Activated CD8-positive, alpha-beta memory T cell treated with anti-CD3 and anti-CD28 coated beads for 24 hours (primary cell): ENCODE measurements at regions not wholly inside any gene's neighbourhood (a gene's known extent, or its start where the extent isn't known, plus 50 kb on each side); places are given as distances from the start of the nearest gene placed in this dataset.

Source experiments
- DNase-seq: peaks from one replicate; pipeline ENCODE4 v3.0.0-alpha.2; 2020

DNA sequence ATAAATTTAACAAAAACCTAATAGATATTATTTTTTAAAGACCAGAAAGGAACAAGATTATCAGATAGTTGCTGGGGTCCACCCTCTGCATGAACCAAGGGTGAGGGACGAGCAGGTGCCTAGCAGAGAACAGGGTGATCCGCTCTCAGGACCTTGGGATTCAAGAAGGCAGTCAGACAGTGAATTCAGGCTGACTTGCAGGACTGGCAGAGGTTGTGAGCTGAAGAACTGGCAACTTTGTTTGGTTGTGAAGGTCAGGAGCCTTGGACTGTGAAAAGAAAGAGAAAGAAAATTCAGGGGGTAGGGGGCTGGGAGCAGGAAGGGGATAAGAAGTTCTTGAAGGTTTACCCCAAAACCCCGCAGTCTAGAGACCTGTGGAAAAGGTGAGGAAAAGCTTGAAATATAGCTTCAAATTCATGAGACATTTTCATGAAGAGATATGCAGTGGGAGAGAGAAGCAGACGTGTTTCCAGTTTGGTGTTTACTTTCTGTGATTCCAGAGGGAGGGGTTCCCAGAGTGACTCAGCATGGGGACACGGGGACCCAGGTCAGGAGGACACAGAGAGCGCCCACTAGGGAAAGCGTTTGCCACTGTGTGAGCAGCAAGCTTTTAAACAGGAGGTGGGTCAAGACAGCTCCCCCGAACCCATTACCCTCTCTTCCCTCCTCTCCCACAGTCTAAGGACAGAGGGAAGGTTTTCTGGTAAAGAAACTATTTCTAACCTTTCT is 217.2 kb upstream of the UMPS start:
- DNase-seq = no peak

DNA sequence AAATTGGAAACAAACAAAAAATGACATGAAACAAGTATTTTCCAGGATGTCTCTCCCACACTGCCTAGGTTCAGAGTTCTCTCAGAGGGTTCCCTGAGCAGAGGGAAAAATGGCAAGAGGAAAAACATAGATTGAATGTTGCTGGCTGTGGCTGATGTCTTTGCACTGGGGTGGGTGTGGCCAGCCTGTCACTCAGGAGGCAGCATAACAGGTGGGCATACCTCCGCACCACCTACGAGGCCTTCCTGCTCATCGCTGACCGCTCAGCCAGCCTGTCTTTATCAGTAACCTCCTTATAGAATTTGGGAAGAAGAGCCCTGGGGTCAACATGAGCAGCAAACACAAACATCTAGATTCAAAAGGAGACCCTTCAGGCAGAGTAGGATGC is 216.6 kb upstream of the UMPS start:
- no peak for DNase-seq

DNA sequence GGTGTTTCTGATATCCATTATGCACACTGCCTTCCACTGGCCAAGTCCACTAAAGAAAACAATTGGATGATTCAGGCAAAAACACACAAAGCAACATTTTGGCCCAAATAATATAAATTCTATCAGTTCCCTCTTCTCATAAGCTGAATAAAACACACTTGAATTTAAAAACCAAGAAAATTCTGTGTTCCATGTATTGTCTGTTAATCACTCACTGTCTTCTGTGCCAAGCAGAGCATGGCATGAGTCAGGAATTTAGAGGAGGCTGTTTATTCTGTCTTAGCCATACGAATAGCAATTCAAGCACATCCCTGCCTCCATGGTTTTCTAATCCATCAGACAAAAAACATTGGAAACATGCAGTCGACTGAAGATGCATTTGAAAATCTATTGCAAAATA is 215.6 kb upstream of the UMPS start:
- DNase-seq = no peak

DNA sequence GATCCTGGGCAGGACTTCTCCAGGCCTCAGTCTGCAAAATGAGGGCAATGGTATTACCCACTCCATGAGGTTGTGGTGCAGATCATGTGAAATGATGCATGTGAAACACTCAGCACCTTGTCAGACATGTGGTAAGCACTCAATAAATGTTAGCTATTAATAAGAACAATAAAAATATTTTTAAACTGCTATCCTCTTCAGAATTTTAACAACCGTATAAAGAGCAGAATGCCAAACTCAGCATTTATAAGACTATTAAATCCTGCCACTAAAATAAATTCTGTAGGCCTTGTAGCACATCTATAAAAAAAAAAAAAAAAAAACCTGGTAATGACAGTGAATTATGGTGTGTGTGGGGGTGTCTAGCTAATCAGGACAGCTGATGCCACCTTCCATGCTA is 213.9 kb upstream of the UMPS start:
- no peak for DNase-seq

GRCh38 chr3:124517306-124517705 is 212.9 kb upstream of the UMPS start:
- DNase-seq = no peak

GRCh38 chr3:124518350-124518749 is 211.9 kb upstream of the UMPS start:
- DNase-seq = no peak

GRCh38 chr3:124519591-124520194 is 210.6 kb upstream of the UMPS start:
- no peak for DNase-seq

DNA sequence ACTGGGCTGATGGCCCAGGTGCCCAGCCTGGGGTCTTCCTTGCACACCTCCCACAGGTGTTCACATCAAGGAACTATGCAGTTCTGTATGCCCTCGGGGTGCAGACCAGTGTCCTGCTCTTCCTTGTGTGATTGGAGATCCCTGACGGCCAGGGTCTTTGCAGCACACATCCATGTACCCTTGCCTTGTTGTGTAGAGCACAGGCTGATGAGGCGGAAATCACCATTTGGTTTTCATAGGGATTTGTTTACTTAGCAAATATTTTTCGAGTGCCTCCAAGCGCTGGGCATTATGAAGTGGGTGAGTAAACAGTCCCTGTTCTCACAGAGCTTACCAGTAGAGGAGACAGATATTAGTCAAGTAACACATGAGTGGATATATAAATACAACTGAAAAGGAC is 209.3 kb upstream of the UMPS start:
- no peak for DNase-seq

- DNase-seq = no peak
Observed at GRCh38 chr3:124522082-124522625, 208.1 kb upstream of the UMPS start.

- no peak for DNase-seq
Observed at GRCh38 chr3:124526601-124527000, 203.7 kb upstream of the UMPS start.

GRCh38 chr3:124529826-124530571 is 200.3 kb upstream of the UMPS start:
- DNase-seq = no peak

DNA sequence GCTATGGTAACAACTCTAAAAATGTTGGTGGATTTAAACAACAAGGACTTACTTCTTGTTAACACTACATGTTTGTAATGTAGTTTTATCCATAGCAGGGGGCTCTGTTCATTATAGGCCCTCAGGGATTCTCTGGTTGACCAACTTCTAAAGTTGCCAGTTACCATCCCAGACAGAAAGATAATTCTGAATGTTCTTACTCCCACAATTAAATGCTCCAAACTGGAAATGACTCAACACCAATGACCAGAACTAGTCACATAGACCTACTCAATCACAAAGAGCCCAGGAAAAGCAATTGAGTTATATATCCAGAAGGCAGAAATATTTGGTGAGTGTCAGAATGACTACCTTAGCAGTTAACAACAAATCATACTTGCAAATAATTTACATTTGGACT is 199.3 kb upstream of the UMPS start:
- DNase-seq = no peak

DNA sequence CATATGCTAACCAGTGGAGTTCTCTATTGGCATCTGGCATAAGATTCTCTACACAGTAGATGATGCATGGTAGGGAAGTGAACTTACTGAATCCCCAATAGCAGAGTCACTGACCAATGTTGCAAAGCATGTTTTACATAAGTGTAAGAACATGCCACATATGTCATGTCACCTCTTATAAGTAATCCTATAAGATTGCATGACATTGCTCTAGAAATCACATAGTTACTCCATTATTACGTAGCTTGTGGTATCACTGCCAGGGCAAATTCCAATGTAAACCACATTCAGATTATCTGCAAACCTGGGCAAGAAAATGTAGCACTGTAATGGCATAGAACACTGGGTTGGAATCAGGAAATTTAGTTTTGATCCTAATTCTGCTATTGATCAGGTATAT is 198.2 kb upstream of the UMPS start:
- no peak for DNase-seq

GRCh38 chr3:124535306-124535705 is 194.9 kb upstream of the UMPS start:
- DNase-seq = no peak

- no peak for DNase-seq
Observed at GRCh38 chr3:124540550-124541211, 189.6 kb upstream of the UMPS start.

GRCh38 chr3:124542214-124542869 is 187.9 kb upstream of the UMPS start:
- DNase-seq = no peak

DNA sequence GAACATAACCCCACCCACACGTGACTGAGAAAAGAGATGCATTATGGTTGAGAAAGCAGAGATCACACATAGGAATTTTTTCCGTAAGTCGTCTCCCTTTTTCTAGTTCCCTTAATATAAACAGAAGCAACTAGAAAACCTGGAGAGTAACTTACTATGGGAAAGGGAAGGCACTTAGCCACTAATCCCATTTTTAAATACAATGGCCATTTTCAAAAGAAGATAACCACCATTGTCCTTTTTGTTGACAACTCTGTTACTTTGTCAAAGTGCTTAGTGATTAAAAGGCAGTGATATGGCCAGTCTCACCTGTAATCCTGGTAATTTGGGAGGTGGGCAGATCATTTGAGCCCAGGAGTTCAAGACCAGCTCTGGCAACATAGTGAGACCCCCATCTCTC is 184.4 kb upstream of the UMPS start:
- no peak for DNase-seq

DNA sequence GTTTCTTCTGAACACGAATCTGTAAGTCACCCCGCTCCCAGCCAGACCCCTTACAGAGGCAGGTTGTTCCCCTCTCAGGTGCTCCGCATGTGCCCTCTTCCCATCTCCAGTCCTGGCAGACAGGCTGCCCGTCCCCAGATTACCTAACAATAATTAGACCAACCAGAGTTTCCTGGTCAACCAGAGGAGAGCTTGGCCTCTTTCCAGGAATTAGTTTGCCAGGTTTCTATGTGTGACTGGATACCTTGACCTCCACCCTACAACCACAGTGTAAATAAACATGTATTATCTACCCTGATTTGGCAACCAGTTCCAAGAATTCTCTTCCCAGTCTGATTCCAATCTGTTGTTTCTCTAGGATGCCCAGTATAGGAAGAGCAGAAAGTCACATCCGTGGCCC is 178.0 kb upstream of the UMPS start:
- no peak for DNase-seq

DNA sequence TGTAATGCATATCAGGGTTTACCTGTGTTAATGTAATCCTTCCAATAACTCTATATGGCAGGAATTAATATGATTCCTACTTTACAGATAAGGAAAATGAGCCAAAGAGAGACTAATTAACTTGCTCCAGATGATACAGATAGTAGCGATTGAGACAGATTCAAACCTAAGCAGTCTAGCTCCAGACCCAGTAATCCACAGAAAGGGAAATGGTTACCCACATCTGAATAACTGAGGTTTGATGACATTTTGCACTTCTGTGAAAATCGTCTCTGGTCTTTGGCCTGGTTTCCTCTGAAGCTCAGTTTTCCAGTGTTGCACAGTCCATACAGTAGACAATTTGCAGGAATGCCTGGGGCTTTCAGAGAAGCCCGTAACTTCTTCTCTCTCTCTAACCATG is 177.1 kb upstream of the UMPS start:
- DNase-seq = no peak

DNA sequence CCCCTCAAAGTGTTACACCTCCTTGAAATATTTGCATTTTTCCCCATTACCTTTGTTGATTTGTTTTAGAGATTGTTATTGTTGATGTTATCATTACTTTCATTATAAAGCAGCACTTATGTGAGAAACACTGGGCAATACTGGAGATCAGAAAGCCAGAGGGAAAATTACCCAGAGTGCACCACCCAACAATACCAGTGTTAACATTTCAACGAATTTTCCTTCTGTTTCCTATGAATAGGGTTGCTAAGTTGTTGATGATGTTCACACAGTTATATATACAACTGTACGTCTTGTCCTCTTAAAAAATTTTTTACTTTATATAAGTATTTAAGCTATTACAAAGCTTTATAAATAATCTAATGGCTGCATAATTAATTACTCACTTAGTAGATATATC is 173.6 kb upstream of the UMPS start:
- DNase-seq = no peak

DNA sequence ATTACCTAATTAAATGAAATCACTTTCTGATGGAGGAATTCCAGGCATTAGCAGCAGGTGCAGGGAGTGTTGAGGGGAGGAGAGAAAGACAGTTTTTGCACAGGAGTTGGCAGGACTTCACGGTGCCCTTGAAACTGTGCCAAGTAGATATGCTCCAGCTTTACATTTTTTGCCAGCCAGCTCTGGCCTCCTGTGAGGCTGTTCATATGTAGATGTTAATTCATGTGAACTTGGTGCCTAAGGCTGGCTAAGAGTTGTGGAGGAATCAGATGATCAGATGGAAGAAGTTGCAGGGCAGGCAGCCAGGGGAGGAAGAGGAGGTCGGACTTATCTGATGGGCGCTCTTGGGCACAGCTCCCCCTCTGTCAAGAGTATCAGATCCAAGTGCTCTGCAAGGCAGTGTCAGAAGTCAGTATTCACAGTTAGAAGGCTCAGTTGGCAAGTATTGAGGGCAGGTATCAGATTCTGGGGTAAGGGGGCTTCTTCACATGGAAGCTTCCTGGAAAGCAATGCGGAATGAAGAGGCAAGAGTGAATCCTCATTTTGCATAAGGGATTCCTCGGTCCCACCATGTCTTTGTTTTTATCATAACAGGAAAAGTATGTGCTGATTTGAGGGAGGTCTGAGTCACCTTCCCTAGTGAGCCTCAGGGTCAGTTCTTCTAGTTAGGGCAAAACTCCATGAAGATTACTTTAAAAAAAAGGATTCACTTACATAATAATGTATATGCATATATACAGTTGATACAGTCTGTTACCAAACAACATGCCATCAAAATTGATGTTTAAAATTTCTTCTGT is 172.6 kb upstream of the UMPS start:
- DNase-seq = no peak
